Suprapubic skin (tissue), 3 donors: ENCODE measurements at regions not wholly inside any gene's neighbourhood (a gene's known extent, or its start where the extent isn't known, plus 50 kb on each side); places are given as distances from the start of the nearest gene placed in this dataset.

ENCODE experiments used
- POLR2A ChIP-seq, 2 donors: fragments of 450-650 bp; IDR thresholded peaks; one replicate each; pipeline ENCODE4 v1.6.1; 2017; ENCODE audit warnings: antibody characterized with exemption in 2 of 2, mild to moderate bottlenecking in 2 of 2, moderate library complexity in 2 of 2
- TF ChIP-seq, protein P1 (sequence below), 2 donors: fragments of 200-600 bp in 1 of 2; fragments of 450-650 bp in 1 of 2; sonication (generic) in 1 of 2; IDR thresholded peaks; one replicate each; pipeline ENCODE4 v1.5.1; 2016 to 2019; ENCODE audit warnings: antibody characterized with exemption in 2 of 2, mild to moderate bottlenecking in 1 of 2, moderate library complexity in 1 of 2

DNA sequence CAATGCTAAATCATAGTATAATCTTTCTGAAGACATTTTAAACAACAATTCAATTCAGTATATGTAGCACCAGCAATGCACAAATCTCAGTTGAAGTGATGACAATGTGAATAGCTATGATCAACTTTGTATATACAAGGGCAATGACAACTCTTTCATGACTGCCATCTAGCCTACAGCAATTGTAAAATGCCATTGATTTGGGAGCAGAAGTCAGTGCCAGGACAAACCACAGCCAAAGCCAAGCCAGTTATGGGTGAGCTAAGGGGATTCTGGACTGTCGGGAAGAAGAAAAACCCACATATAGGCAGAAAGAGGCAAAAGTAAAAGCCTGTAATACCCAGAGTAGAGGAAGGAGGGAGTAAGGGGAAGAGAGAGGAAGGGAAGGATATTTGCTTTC lies 238.6 kb downstream of the MID1IP1 start:
- no peak for TF ChIP-seq POLR2A (IDR thresholded peaks at IDR 0.05)
- TF ChIP-seq, protein P1, sequence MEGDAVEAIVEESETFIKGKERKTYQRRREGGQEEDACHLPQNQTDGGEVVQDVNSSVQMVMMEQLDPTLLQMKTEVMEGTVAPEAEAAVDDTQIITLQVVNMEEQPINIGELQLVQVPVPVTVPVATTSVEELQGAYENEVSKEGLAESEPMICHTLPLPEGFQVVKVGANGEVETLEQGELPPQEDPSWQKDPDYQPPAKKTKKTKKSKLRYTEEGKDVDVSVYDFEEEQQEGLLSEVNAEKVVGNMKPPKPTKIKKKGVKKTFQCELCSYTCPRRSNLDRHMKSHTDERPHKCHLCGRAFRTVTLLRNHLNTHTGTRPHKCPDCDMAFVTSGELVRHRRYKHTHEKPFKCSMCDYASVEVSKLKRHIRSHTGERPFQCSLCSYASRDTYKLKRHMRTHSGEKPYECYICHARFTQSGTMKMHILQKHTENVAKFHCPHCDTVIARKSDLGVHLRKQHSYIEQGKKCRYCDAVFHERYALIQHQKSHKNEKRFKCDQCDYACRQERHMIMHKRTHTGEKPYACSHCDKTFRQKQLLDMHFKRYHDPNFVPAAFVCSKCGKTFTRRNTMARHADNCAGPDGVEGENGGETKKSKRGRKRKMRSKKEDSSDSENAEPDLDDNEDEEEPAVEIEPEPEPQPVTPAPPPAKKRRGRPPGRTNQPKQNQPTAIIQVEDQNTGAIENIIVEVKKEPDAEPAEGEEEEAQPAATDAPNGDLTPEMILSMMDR (IDR thresholded peaks at IDR 0.05) = no peak
